ENCODE measurements at regions not wholly inside any gene's neighbourhood (a gene's known extent, or its start where the extent isn't known, plus 50 kb on each side); places are given as distances from the start of the nearest gene placed in this dataset.
"Not testable (repeated sequence)": the region's sequence is repeated elsewhere in the genome, so short reads cannot be mapped to it uniquely, and the experiment has no call there.

GRCh38 chr7:67361150-67361549 is 364.5 kb downstream of the TYW1 start:
- DNase-seq: no peak

- no peak for DNase-seq
These were observed 367.9 kb downstream of the TYW1 start for GRCh38 chr7:67364441-67365017.

- peak; percentile 64 to 89 (median 88) for DNase-seq
These were observed 375.0 kb downstream of the TYW1 start for GRCh38 chr7:67371429-67372305.

- DNase-seq: not testable (repeated sequence)
These were observed 376.8 kb downstream of the TYW1 start for GRCh38 chr7:67373389-67373788.

GRCh38 chr7:67375427-67375826 is 378.8 kb downstream of the TYW1 start:
- no peak for DNase-seq

GRCh38 chr7:67377939-67378862 is 381.6 kb downstream of the TYW1 start:
- DNase-seq: peak; percentile 57 to 89 (median 75)

GRCh38 chr7:67380326-67380725 is 383.7 kb downstream of the TYW1 start:
- DNase-seq: no peak

GRCh38 chr7:67380858-67381257 is 384.2 kb downstream of the TYW1 start:
- DNase-seq: no peak

- DNase-seq: no peak
These were observed 391.2 kb downstream of the TYW1 start for GRCh38 chr7:67387851-67388250.

GRCh38 chr7:67391168-67391567 is 394.5 kb downstream of the TYW1 start:
- DNase-seq: no peak

GRCh38 chr7:67392596-67393438 is 396.2 kb downstream of the TYW1 start:
- DNase-seq: peak in 2 of 3 experiments; percentile 51 to 58

GRCh38 chr7:67393903-67394302 is 397.3 kb downstream of the TYW1 start:
- no peak for DNase-seq

- no peak for DNase-seq
These were observed 402.3 kb downstream of the TYW1 start for GRCh38 chr7:67398916-67399315.

- DNase-seq: no peak
These were observed 404.9 kb downstream of the TYW1 start for GRCh38 chr7:67401492-67401891.

GRCh38 chr7:67402280-67402679 is 405.6 kb downstream of the TYW1 start:
- no peak for DNase-seq

GRCh38 chr7:67406976-67407375 is 410.3 kb downstream of the TYW1 start:
- DNase-seq: peak in 1 of 3 experiments; percentile 61

- no peak for DNase-seq
These were observed 410.9 kb downstream of the TYW1 start for GRCh38 chr7:67407392-67408071.

GRCh38 chr7:67408109-67408508 is 411.5 kb downstream of the TYW1 start:
- no peak for DNase-seq

- peak in 2 of 3 experiments; percentile 43 to 97 for DNase-seq
These were observed 417.0 kb downstream of the TYW1 start for GRCh38 chr7:67413670-67414069.

- DNase-seq: no peak
These were observed 418.2 kb downstream of the TYW1 start for GRCh38 chr7:67414858-67415257.

GRCh38 chr7:67422601-67423000 is 426.0 kb downstream of the TYW1 start:
- DNase-seq: no peak

- peak in 1 of 3 experiments; percentile 78 for DNase-seq
These were observed 426.4 kb downstream of the TYW1 start for GRCh38 chr7:67423065-67423464.

All from NCI-H1417 (cell line).